Hepatocyte (in vitro differentiated cells): ENCODE measurements at regions not wholly inside any gene's neighbourhood (a gene's known extent, or its start where the extent isn't known, plus 50 kb on each side); places are given as distances from the start of the nearest gene placed in this dataset.

Experiments
- CTCF ChIP-seq: fragments of 200-600 bp; sonication (generic); IDR thresholded peaks from 2 replicates; pipeline ENCODE4 v1.5.1; 2016; ENCODE audit warnings: antibody characterized with exemption, mild to moderate bottlenecking; ENCODE audit not compliant: poor library complexity
- EZH2 ChIP-seq: fragments of 200-600 bp; sonication (generic); IDR thresholded peaks from 2 replicates; pipeline ENCODE4 v1.6.1; 2016; ENCODE audit warnings: antibody characterized with exemption, mild to moderate bottlenecking, borderline replicate concordance

- TF ChIP-seq CTCF (no peak), EZH2 (no peak)
Observed at GRCh38 chrX:13468096-13468495, 101.3 kb upstream of the EGFL6 start.
